ENCODE measurements at regions not wholly inside any gene's neighbourhood (a gene's known extent, or its start where the extent isn't known, plus 50 kb on each side); places are given as distances from the start of the nearest gene placed in this dataset.

GRCh38 chr5:56358046-56358445 lies 124.9 kb upstream of the ANKRD55 start:
- Histone ChIP-seq H3K9ac (ENCODE audit: low read length) (no peak overlapping the region), H3K4me2 (ENCODE audit: low read length) (no peak overlapping the region), H3K79me2 (replicated peaks; ENCODE audit: insufficient read depth, low read length) (no peaks in the 10 kb centered on the region), H3K9me2 (ENCODE audit: insufficient read depth, low read length) (no peaks in the 10 kb centered on the region), H3K27me3 (ENCODE audit: insufficient read depth, low read depth, low read length) (no peaks in the 10 kb centered on the region), H2AFZ (ENCODE audit: low read depth, low read length) (no peak overlapping the region), H3K36me3 (ENCODE audit: insufficient read depth, low read length) (no peaks in the 10 kb centered on the region), H4K20me1 (ENCODE audit: insufficient read depth) (no peaks in the 10 kb centered on the region), H3K4me3 (ENCODE audit: low read length) (no peak overlapping the region), H3K9me3 (ENCODE audit: low read length) (no peaks in the 10 kb centered on the region), H3K27ac (ENCODE audit: low read length) (no peak overlapping the region), H3F3A (ENCODE audit: insufficient read depth, low read length, poor library complexity, severe bottlenecking) (no peaks in the 10 kb centered on the region)
- TF ChIP-seq EP300 (conservative IDR thresholded peaks at IDR 0.05; ENCODE audit: poor library complexity, severe bottlenecking), result no peak
- TF ChIP-seq REST (IDR thresholded peaks at IDR 0.05; ENCODE audit: borderline replicate concordance), result no peak
- TF ChIP-seq CTCF (IDR thresholded peaks at IDR 0.05; ENCODE audit: poor library complexity, severe bottlenecking), result no peak
- TF ChIP-seq MXI1 (conservative IDR thresholded peaks at IDR 0.05; ENCODE audit: poor library complexity, severe bottlenecking), result no peak
- TF ChIP-seq RAD21 (conservative IDR thresholded peaks at IDR 0.05), result no peak
- TF ChIP-seq EZH2 (IDR thresholded peaks at IDR 0.05; ENCODE audit: borderline replicate concordance, insufficient read depth, low read length, poor library complexity, severe bottlenecking), result no peak
- no peak for TF ChIP-seq POLR2AphosphoS5 (IDR thresholded peaks at IDR 0.05)
- TF ChIP-seq TAF1 (IDR thresholded peaks at IDR 0.05; ENCODE audit: low read depth), result no peak

GRCh38 chr5:56357426-56357825 lies 124.3 kb upstream of the ANKRD55 start:
- H3K36me3 ChIP-seq (ENCODE audit: insufficient read depth, low read length), result no peaks in the 10 kb centered on the region
- H4K20me1 ChIP-seq (ENCODE audit: insufficient read depth), result no peaks in the 10 kb centered on the region
- H3K4me2 ChIP-seq (ENCODE audit: low read length), result no peak overlapping the region
- H3K79me2 ChIP-seq (replicated peaks; ENCODE audit: insufficient read depth, low read length), result no peaks in the 10 kb centered on the region
- H3K4me3 ChIP-seq (ENCODE audit: low read length), result no peak overlapping the region
- no peak overlapping the region for H3K27ac ChIP-seq (ENCODE audit: low read length)
- H3K9ac ChIP-seq (ENCODE audit: low read length), result no peak overlapping the region
- no peak overlapping the region for H2AFZ ChIP-seq (ENCODE audit: low read depth, low read length)
- TF ChIP-seq EP300 (conservative IDR thresholded peaks at IDR 0.05; ENCODE audit: poor library complexity, severe bottlenecking), result no peak
- TF ChIP-seq POLR2AphosphoS5 (IDR thresholded peaks at IDR 0.05), result no peak
- TF ChIP-seq REST (IDR thresholded peaks at IDR 0.05; ENCODE audit: borderline replicate concordance), result no peak
- no peak for TF ChIP-seq RAD21 (conservative IDR thresholded peaks at IDR 0.05)
- no peak for TF ChIP-seq EZH2 (IDR thresholded peaks at IDR 0.05; ENCODE audit: borderline replicate concordance, insufficient read depth, low read length, poor library complexity, severe bottlenecking)
- no peak for TF ChIP-seq TAF1 (IDR thresholded peaks at IDR 0.05; ENCODE audit: low read depth)
- no peaks in the 10 kb centered on the region for H3K9me3 ChIP-seq (ENCODE audit: low read length)
- H3K9me2 ChIP-seq (ENCODE audit: insufficient read depth, low read length), result no peaks in the 10 kb centered on the region
- H3F3A ChIP-seq (ENCODE audit: insufficient read depth, low read length, poor library complexity, severe bottlenecking), result no peaks in the 10 kb centered on the region
- no peaks in the 10 kb centered on the region for H3K27me3 ChIP-seq (ENCODE audit: insufficient read depth, low read depth, low read length)
